ENCODE measurements at regions not wholly inside any gene's neighbourhood (a gene's known extent, or its start where the extent isn't known, plus 50 kb on each side); places are given as distances from the start of the nearest gene placed in this dataset.

DNA sequence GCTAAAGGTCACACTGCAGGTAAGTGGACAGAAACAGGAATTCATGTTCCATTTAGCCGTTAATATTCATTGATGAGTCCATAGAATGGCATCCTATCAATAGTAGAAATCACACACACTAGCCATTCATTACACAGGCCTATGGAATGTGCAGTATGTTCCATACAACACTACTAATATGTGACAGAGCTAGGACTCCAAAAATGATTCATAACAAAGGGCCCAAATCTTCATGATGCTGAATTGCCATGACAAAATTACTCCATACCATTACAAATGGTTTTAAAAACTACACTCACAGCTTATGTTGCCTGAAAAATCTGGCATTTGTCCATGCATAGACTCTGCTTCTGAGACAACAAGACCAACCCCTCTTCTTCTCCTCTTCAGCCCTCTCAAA, 549.1 kb downstream of the XPNPEP1 start:
- WGBS, 2 experiments (ENCODE audit: extremely low coverage in 1 of 2, insufficient coverage in 1 of 2, insufficient read length in 1 of 2, insufficient replicate concordance in 2 of 2, low coverage in 1 of 2, low lambda C conversion rate in 2 of 2, missing lambda C conversion rate in 1 of 2) = 90% methylated on average over 1 of the region's 1 CpG; no CpG with 5 or more reads in 1 of the 2 experiments
- no peak for DNase-seq (ENCODE audit: low read depth in 1 of 2, low spot score in 2 of 2)
- no peak overlapping the region for H3K4me3 ChIP-seq (ENCODE audit: extremely low read depth in 1 of 4, insufficient read depth in 2 of 4, low read depth in 3 of 4, low read length in 4 of 4)
- TF ChIP-seq, protein P1, sequence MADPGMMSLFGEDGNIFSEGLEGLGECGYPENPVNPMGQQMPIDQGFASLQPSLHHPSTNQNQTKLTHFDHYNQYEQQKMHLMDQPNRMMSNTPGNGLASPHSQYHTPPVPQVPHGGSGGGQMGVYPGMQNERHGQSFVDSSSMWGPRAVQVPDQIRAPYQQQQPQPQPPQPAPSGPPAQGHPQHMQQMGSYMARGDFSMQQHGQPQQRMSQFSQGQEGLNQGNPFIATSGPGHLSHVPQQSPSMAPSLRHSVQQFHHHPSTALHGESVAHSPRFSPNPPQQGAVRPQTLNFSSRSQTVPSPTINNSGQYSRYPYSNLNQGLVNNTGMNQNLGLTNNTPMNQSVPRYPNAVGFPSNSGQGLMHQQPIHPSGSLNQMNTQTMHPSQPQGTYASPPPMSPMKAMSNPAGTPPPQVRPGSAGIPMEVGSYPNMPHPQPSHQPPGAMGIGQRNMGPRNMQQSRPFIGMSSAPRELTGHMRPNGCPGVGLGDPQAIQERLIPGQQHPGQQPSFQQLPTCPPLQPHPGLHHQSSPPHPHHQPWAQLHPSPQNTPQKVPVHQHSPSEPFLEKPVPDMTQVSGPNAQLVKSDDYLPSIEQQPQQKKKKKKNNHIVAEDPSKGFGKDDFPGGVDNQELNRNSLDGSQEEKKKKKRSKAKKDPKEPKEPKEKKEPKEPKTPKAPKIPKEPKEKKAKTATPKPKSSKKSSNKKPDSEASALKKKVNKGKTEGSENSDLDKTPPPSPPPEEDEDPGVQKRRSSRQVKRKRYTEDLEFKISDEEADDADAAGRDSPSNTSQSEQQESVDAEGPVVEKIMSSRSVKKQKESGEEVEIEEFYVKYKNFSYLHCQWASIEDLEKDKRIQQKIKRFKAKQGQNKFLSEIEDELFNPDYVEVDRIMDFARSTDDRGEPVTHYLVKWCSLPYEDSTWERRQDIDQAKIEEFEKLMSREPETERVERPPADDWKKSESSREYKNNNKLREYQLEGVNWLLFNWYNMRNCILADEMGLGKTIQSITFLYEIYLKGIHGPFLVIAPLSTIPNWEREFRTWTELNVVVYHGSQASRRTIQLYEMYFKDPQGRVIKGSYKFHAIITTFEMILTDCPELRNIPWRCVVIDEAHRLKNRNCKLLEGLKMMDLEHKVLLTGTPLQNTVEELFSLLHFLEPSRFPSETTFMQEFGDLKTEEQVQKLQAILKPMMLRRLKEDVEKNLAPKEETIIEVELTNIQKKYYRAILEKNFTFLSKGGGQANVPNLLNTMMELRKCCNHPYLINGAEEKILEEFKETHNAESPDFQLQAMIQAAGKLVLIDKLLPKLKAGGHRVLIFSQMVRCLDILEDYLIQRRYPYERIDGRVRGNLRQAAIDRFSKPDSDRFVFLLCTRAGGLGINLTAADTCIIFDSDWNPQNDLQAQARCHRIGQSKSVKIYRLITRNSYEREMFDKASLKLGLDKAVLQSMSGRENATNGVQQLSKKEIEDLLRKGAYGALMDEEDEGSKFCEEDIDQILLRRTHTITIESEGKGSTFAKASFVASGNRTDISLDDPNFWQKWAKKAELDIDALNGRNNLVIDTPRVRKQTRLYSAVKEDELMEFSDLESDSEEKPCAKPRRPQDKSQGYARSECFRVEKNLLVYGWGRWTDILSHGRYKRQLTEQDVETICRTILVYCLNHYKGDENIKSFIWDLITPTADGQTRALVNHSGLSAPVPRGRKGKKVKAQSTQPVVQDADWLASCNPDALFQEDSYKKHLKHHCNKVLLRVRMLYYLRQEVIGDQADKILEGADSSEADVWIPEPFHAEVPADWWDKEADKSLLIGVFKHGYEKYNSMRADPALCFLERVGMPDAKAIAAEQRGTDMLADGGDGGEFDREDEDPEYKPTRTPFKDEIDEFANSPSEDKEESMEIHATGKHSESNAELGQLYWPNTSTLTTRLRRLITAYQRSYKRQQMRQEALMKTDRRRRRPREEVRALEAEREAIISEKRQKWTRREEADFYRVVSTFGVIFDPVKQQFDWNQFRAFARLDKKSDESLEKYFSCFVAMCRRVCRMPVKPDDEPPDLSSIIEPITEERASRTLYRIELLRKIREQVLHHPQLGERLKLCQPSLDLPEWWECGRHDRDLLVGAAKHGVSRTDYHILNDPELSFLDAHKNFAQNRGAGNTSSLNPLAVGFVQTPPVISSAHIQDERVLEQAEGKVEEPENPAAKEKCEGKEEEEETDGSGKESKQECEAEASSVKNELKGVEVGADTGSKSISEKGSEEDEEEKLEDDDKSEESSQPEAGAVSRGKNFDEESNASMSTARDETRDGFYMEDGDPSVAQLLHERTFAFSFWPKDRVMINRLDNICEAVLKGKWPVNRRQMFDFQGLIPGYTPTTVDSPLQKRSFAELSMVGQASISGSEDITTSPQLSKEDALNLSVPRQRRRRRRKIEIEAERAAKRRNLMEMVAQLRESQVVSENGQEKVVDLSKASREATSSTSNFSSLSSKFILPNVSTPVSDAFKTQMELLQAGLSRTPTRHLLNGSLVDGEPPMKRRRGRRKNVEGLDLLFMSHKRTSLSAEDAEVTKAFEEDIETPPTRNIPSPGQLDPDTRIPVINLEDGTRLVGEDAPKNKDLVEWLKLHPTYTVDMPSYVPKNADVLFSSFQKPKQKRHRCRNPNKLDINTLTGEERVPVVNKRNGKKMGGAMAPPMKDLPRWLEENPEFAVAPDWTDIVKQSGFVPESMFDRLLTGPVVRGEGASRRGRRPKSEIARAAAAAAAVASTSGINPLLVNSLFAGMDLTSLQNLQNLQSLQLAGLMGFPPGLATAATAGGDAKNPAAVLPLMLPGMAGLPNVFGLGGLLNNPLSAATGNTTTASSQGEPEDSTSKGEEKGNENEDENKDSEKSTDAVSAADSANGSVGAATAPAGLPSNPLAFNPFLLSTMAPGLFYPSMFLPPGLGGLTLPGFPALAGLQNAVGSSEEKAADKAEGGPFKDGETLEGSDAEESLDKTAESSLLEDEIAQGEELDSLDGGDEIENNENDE (IDR thresholded peaks at IDR 0.05; ENCODE audit: insufficient replicate concordance, low read length) = no peak

More for the DNA sequence above, 549.1 kb downstream of the XPNPEP1 start:
- Histone ChIP-seq H2BK5ac (ENCODE audit: low read depth, low read length) (no peak overlapping the region), H3K23ac (ENCODE audit: insufficient read length) (no peak overlapping the region), H3K18ac (ENCODE audit: extremely low read depth, low read length) (no peak overlapping the region), H4K5ac (ENCODE audit: insufficient read length, low read depth, low read length) (no peak overlapping the region), H3K79me2 (ENCODE audit: control insufficient read depth in 1 of 2, insufficient read depth in 2 of 2, low read length in 2 of 2) (no peaks in the 10 kb centered on the region), H4K8ac (ENCODE audit: extremely low read depth, insufficient read depth, low read length) (no peak overlapping the region), H2AK5ac (ENCODE audit: low read depth, low read length) (no peak overlapping the region), H4K20me1 (replicated peaks in 1 of 2; ENCODE audit: control insufficient read depth in 1 of 2, insufficient read depth in 2 of 2, low read length in 2 of 2) (no peaks in the 10 kb centered on the region), H3K9ac (replicated peaks in 1 of 4; ENCODE audit: extremely low read depth in 1 of 4, low read depth in 3 of 4, low read length in 3 of 4) (no peak overlapping the region), H3K27ac (ENCODE audit: low read depth, low read length) (no peak overlapping the region), H4K91ac (replicated peaks; ENCODE audit: insufficient read length, low read length) (no peak overlapping the region), H3K9me3 (ENCODE audit: insufficient read depth in 2 of 2, low read depth in 1 of 2, low read length in 1 of 2) (no peaks in the 10 kb centered on the region), H2AFZ (ENCODE audit: low read length) (no peak overlapping the region), H2BK120ac (replicated peaks; ENCODE audit: low read depth, low read length) (no peak overlapping the region), H3K56ac (replicated peaks; ENCODE audit: insufficient read length, low read depth, low read length) (no peak overlapping the region), H3K23me2 (ENCODE audit: low read depth, low read length) (no peaks in the 10 kb centered on the region), H3K14ac (ENCODE audit: insufficient read length) (no peak overlapping the region), H3K4me1 (replicated peaks in 1 of 4; ENCODE audit: control insufficient read depth in 3 of 4, insufficient read depth in 4 of 4, low read length in 3 of 4) (no peaks in the 10 kb centered on the region), H2BK20ac (ENCODE audit: low read length) (no peak overlapping the region), H3K27me3 (replicated peaks in 1 of 4; ENCODE audit: control insufficient read depth in 3 of 4, extremely low read depth in 1 of 4, insufficient read depth in 3 of 4, low read length in 3 of 4) (no peaks in the 10 kb centered on the region), H3K4ac (replicated peaks; ENCODE audit: insufficient read length, low read depth, low read length) (no peak overlapping the region), H3K4me2 (ENCODE audit: insufficient read depth in 1 of 2, low read depth in 2 of 2, low read length in 2 of 2) (no peak overlapping the region), H2BK12ac (ENCODE audit: low read depth, low read length) (no peak overlapping the region), H3K36me3 (ENCODE audit: control insufficient read depth in 2 of 4, insufficient read depth in 4 of 4, low read length in 3 of 4) (no peaks in the 10 kb centered on the region), H3K79me1 (ENCODE audit: low read depth, low read length) (no peaks in the 10 kb centered on the region), H2BK15ac (ENCODE audit: low read length) (no peak overlapping the region)
- ChIA-PET POLR2A (ENCODE audit: partially characterized antibody) (no interaction called here), CTCF (ENCODE audit: partially characterized antibody) (no interaction called here)
- no peak for FAIRE-seq
